Left lung (tissue), 4 donors: ENCODE measurements at regions not wholly inside any gene's neighbourhood (a gene's known extent, or its start where the extent isn't known, plus 50 kb on each side); places are given as distances from the start of the nearest gene placed in this dataset.

Source experiments
- ATAC-seq: fragments of 200-7000 bp; cut with Tn5 transposase; one replicate; pipeline ENCODE4 v1.9.1; 2020; ENCODE audit warnings: moderate library complexity
- DNase-seq, 4 donors: peaks; one replicate each; pipeline ENCODE4 v3.0.0-alpha.2; 2013 to 2020
- H3K27ac ChIP-seq, 2 donors: fragments of 200-600 bp; sonication (generic) in 1 of 2; one replicate each; pipeline versions ENCODE4 v1.5.0 to v1.8.0; 2020 to 2021
- H3K27me3 ChIP-seq, 2 donors: fragments of 200-600 bp; sonication (generic) in 1 of 2; one replicate each; pipeline versions ENCODE4 v1.5.0 to v1.8.0; 2020 to 2021
- H3K36me3 ChIP-seq, 2 donors: fragments of 200-600 bp; sonication (generic) in 1 of 2; one replicate each; pipeline versions ENCODE4 v1.5.0 to v1.8.0; 2020 to 2021
- H3K4me1 ChIP-seq, 2 donors: fragments of 200-600 bp; one replicate each; pipeline ENCODE4 v1.8.0; 2021
- H3K4me3 ChIP-seq, 2 donors: fragments of 200-600 bp; sonication (generic) in 1 of 2; one replicate each; pipeline versions ENCODE4 v1.5.0 to v1.8.0; 2020 to 2021; ENCODE audit warnings: mild to moderate bottlenecking in 1 of 2
- H3K9me3 ChIP-seq, 2 donors: fragments of 200-600 bp; sonication (generic) in 1 of 2; one replicate each; pipeline versions ENCODE4 v1.5.0 to v1.8.0; 2020 to 2021
- intact Hi-C, 2 donors: fragments of 100-400 bp; cut with DNase I; formaldehyde crosslinking; loops; one replicate each; pipeline versions ENCODE4 v1.11.2 to v1.14.2; 2022
- TF ChIP-seq, protein P1 (sequence below), 2 donors: fragments of 200-600 bp; sonication (generic) in 1 of 2; IDR thresholded peaks; one replicate each; pipeline versions ENCODE4 v1.5.0 to v1.8.0; 2021; ENCODE audit warnings: antibody characterized with exemption in 2 of 2
- donor health status: DM: no; HTN: yes; CAD: no.
- donor health status: DM: no; HTN: no; CAD: no.

DNA sequence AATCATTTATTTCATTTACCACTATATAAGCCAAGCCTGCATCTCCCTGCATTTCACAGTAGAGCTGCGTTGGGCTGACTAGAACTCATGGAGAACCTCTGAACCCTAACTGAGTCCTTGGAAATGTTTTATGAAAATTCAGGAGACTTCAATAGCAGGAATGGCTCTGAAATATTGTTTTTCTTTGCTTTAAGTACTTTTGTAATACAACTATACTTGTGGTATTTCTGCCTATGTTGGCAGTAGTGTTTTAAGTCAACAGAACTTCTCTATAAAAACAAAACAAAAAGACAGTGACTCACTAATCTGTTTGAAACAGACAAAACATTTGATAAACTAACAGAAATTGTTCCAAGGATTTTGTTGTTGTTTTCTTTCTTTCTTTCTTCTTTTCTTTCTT lies 489.2 kb upstream of the MEF2C start:
- H3K4me3 ChIP-seq, result no peak overlapping the region
- no peaks in the 10 kb centered on the region for H3K9me3 ChIP-seq
- H3K27me3 ChIP-seq, result no peaks in the 10 kb centered on the region
- intact Hi-C loops, result no loop called here
- no peaks in the 10 kb centered on the region for H3K36me3 ChIP-seq
- TF ChIP-seq, protein P1, sequence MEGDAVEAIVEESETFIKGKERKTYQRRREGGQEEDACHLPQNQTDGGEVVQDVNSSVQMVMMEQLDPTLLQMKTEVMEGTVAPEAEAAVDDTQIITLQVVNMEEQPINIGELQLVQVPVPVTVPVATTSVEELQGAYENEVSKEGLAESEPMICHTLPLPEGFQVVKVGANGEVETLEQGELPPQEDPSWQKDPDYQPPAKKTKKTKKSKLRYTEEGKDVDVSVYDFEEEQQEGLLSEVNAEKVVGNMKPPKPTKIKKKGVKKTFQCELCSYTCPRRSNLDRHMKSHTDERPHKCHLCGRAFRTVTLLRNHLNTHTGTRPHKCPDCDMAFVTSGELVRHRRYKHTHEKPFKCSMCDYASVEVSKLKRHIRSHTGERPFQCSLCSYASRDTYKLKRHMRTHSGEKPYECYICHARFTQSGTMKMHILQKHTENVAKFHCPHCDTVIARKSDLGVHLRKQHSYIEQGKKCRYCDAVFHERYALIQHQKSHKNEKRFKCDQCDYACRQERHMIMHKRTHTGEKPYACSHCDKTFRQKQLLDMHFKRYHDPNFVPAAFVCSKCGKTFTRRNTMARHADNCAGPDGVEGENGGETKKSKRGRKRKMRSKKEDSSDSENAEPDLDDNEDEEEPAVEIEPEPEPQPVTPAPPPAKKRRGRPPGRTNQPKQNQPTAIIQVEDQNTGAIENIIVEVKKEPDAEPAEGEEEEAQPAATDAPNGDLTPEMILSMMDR (IDR thresholded peaks at IDR 0.05), result no peak
- H3K4me1 ChIP-seq, result no peaks in the 10 kb centered on the region
- ATAC-seq, result no peak
- H3K27ac ChIP-seq, result no peak overlapping the region
- DNase-seq, result no peak

DNA sequence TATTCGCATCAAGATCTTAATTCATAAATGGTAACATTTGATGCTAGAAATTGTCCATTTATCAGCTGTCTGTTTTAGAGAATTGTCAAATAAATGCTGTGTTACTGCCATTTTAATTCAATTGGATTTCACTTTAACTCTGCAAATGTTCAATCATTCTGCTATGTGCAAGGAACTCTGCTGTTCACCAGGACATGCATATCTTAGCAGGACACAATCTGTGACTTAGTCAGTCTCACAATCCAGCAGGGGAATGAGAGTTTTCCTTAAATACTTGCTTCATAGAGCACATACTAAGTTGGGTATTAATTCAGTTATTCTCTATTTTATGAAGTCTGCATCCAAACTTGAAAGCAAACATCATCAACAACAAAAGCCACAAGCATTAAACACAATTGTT lies 488.7 kb upstream of the MEF2C start:
- Histone ChIP-seq H3K9me3 (no peaks in the 10 kb centered on the region), H3K27me3 (no peaks in the 10 kb centered on the region), H3K4me3 (no peak overlapping the region), H3K4me1 (no peaks in the 10 kb centered on the region), H3K36me3 (no peaks in the 10 kb centered on the region), H3K27ac (no peak overlapping the region)
- DNase-seq (no peak), ATAC-seq (no peak)
- intact Hi-C loops, result no loop called here
- TF ChIP-seq, protein P1 (IDR thresholded peaks at IDR 0.05), result no peak

DNA sequence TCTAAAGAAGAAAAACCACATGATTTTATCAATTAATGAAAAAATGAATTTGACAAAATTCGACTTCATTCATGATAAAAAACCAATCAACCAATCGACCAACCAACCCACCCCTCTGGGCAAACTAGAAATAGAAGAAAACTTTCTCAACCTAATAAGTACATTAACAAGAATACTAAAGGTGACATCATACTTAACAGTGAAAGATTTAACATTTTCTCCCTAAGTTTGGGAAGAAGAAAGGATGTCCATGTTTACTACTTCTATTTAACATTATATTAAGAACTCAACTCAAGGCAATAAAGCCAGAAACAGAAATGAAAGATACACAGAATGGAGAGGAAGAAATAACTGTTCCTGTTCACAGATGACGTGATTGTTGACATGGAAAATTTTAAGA lies 476.1 kb upstream of the MEF2C start:
- no peaks in the 10 kb centered on the region for H3K9me3 ChIP-seq
- H3K27me3 ChIP-seq, result no peaks in the 10 kb centered on the region
- H3K36me3 ChIP-seq, result no peaks in the 10 kb centered on the region
- TF ChIP-seq, protein P1 (IDR thresholded peaks at IDR 0.05), result no peak
- H3K27ac ChIP-seq, result no peak overlapping the region
- H3K4me3 ChIP-seq, result no peak overlapping the region
- no peak for ATAC-seq
- intact Hi-C loops, result no loop called here
- DNase-seq, result no peak
- H3K4me1 ChIP-seq, result no peaks in the 10 kb centered on the region

DNA sequence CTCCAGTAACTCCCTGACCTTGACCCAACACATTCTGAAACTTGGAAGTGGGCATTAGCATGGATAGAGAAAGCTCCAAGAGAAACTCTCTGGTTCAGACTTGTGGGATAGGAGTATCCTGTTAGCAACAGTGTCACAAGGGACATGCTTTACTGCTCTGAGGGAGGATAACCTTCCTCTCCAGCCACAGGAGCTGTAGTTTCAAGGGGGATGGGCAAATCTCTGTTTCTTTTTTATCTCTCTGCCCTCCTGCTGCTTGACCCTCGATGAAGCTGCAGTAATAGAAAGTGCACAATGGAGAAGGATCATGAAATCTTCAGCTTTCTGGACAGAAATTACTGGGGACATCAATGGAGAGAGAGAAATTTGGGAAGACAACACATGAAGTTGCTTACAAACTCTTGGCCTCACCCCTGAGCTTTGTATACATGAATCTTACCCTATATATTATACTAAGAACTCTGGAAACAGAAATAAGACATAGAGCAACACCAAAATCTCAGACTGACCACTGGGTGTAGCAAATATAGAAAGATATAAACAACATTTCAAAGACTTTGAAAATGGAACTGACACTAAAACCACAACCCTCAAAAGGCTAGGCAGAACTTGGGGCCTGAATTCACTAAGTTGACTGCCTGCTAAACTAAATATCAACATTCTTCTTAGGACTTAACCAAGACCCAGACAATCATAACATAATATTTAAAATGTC lies 471.0 kb upstream of the MEF2C start:
- no peak overlapping the region for H3K27ac ChIP-seq
- H3K4me3 ChIP-seq, result no peak overlapping the region
- H3K4me1 ChIP-seq, result no peaks in the 10 kb centered on the region
- ATAC-seq (no peak), DNase-seq (no peak)
- TF ChIP-seq, protein P1 (IDR thresholded peaks at IDR 0.05), result no peak
- H3K27me3 ChIP-seq, result no peaks in the 10 kb centered on the region
- H3K36me3 ChIP-seq, result no peaks in the 10 kb centered on the region
- H3K9me3 ChIP-seq, result no peaks in the 10 kb centered on the region
- intact Hi-C loops, result no loop called here

DNA sequence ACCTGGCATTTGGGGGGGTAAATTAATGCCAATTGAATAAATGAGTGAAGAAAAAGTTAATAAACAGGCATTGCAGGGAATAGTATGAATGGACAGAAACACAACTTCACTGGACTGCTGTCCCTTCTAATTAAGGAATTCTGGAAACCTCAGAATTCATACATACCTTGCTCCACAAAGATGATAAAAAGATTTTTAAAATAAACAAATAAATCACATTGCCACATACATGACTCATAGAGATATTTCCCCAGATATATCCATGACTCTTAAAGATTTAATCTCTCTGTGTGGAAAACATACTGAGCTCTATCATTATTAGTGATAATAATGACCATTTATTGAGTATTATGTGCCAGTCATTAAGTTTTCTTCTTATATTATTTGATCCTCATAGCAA lies 469.0 kb upstream of the MEF2C start:
- no peak overlapping the region for H3K27ac ChIP-seq
- TF ChIP-seq, protein P1 (IDR thresholded peaks at IDR 0.05), result no peak
- H3K27me3 ChIP-seq, result no peaks in the 10 kb centered on the region
- H3K4me1 ChIP-seq, result no peaks in the 10 kb centered on the region
- H3K36me3 ChIP-seq, result no peaks in the 10 kb centered on the region
- ATAC-seq (no peak), DNase-seq (no peak)
- intact Hi-C loops, result no loop called here
- no peaks in the 10 kb centered on the region for H3K9me3 ChIP-seq
- no peak overlapping the region for H3K4me3 ChIP-seq
